ENCODE measurements at regions not wholly inside any gene's neighbourhood (a gene's known extent, or its start where the extent isn't known, plus 50 kb on each side); places are given as distances from the start of the nearest gene placed in this dataset.

DNA sequence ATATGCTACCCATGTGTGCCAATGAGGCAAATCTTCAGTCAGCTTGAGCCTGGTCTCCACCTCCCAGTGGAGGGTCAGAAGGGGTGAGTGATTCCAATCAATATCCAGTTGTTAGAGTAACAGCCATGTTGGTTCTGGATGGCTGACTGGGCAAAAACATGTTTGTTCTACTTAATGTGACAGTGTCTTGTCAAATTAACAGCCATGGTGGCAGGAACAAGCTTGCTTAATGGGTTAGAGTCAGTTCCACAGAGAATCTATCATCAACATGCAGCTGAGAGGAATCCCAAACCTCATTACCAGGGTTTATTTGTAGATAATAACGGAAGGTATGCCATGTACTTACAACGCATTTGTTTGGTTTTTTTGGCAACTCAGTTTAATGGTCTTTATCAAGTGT is 133.2 kb downstream of the SLC17A6 start:
- Histone ChIP-seq H3K4me2 (ENCODE audit: low read depth, low read length, poor library complexity, severe bottlenecking) (no peak overlapping the region), H3K9me3 (ENCODE audit: low read length) (no peaks in the 10 kb centered on the region), H3K27me3 (ENCODE audit: low read length) (no peaks in the 10 kb centered on the region), H3K4me1 (ENCODE audit: low read length) (no peaks in the 10 kb centered on the region), H3K36me3 (ENCODE audit: insufficient read depth, low read length) (no peaks in the 10 kb centered on the region), H3K27ac (ENCODE audit: low read length) (no peak overlapping the region), H3K4me3 (ENCODE audit: low read length) (no peak overlapping the region), H3K9me2 (replicated peaks; ENCODE audit: insufficient read depth, low read length) (no peaks in the 10 kb centered on the region), H2AFZ (ENCODE audit: low read length) (no peak overlapping the region), H3K79me2 (ENCODE audit: low read length) (no peaks in the 10 kb centered on the region), H4K20me1 (ENCODE audit: insufficient read depth, low read depth, low read length) (no peaks in the 10 kb centered on the region), H3K9ac (ENCODE audit: low read length) (no peak overlapping the region)
- DNase-seq, result no peak

DNA sequence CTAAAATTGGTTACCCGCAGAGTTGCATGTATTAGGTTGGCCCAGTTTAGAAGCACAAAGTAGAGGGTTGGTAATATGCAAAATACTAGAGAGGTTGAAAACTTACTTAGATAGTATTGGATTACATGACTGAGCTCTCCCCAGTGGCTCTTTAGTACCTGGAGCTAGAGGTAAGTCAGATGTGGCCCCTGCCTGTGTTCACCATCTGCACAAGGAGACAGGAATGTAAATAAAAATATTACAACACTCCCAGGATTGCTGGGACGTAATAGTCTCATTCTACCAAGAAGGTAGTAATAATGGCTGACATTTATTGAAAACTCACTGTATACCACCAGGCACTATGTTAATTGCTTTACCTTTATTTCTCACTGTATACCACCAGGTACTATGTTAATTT is 129.6 kb downstream of the SLC17A6 start:
- H3K27ac ChIP-seq (ENCODE audit: low read length), result no peak overlapping the region
- no peaks in the 10 kb centered on the region for H3K9me3 ChIP-seq (ENCODE audit: low read length)
- H3K79me2 ChIP-seq (ENCODE audit: low read length), result no peaks in the 10 kb centered on the region
- no peak overlapping the region for H3K9ac ChIP-seq (ENCODE audit: low read length)
- no peaks in the 10 kb centered on the region for H3K9me2 ChIP-seq (replicated peaks; ENCODE audit: insufficient read depth, low read length)
- H4K20me1 ChIP-seq (ENCODE audit: insufficient read depth, low read depth, low read length), result no peaks in the 10 kb centered on the region
- no peaks in the 10 kb centered on the region for H3K36me3 ChIP-seq (ENCODE audit: insufficient read depth, low read length)
- no peak overlapping the region for H3K4me2 ChIP-seq (ENCODE audit: low read depth, low read length, poor library complexity, severe bottlenecking)
- H3K27me3 ChIP-seq (ENCODE audit: low read length), result no peaks in the 10 kb centered on the region
- DNase-seq, result no peak
- H3K4me1 ChIP-seq (ENCODE audit: low read length), result no peaks in the 10 kb centered on the region
- H3K4me3 ChIP-seq (ENCODE audit: low read length), result no peak overlapping the region
- H2AFZ ChIP-seq (ENCODE audit: low read length), result no peak overlapping the region

DNA sequence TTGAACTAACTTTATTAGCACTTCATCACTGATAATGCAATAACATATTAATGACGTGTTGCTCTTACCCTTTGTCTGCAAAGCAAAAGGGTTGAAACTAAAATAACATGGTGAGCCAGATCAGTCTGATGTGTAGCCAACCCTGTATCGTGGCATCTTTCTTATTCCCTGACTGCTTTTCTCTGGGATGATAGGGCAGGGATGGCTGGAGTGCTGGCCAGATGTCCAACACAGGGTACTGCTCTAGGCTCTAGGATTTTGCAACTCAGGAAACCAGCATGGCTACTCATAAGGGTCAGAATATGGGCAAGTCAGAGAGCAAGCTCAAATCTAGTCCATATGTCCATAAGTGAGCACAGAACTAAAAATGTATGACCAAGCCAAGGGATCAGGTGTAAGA is 129.1 kb downstream of the SLC17A6 start:
- no peaks in the 10 kb centered on the region for H3K79me2 ChIP-seq (ENCODE audit: low read length)
- no peak overlapping the region for H3K9ac ChIP-seq (ENCODE audit: low read length)
- H2AFZ ChIP-seq (ENCODE audit: low read length), result no peak overlapping the region
- H3K36me3 ChIP-seq (ENCODE audit: insufficient read depth, low read length), result no peaks in the 10 kb centered on the region
- H3K27ac ChIP-seq (ENCODE audit: low read length), result no peak overlapping the region
- no peaks in the 10 kb centered on the region for H3K9me3 ChIP-seq (ENCODE audit: low read length)
- H3K4me1 ChIP-seq (ENCODE audit: low read length), result no peaks in the 10 kb centered on the region
- no peak for DNase-seq
- no peak overlapping the region for H3K4me3 ChIP-seq (ENCODE audit: low read length)
- no peaks in the 10 kb centered on the region for H3K9me2 ChIP-seq (replicated peaks; ENCODE audit: insufficient read depth, low read length)
- no peak overlapping the region for H3K4me2 ChIP-seq (ENCODE audit: low read depth, low read length, poor library complexity, severe bottlenecking)
- no peaks in the 10 kb centered on the region for H4K20me1 ChIP-seq (ENCODE audit: insufficient read depth, low read depth, low read length)
- no peaks in the 10 kb centered on the region for H3K27me3 ChIP-seq (ENCODE audit: low read length)

DNA sequence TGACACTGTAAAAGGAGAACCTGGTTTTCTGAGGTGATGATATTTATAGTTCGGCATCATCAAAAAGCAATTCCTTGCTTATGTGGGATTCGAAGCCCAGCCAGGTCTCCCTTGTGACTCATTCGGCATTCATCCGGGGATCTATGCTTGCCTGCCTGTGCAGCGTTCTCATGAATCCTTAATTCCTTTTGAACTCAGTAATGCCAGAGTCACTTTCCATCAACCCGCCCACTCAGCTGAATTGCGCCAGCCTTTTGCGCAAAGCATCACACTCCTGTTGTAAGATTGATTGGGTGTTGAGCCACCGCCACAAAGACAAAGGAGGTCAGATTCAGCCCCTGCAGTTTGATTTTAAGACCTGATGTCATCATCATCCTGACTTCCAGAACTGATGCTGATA is 128.6 kb downstream of the SLC17A6 start:
- Histone ChIP-seq H3K4me2 (ENCODE audit: low read depth, low read length, poor library complexity, severe bottlenecking) (no peak overlapping the region), H3K79me2 (ENCODE audit: low read length) (no peaks in the 10 kb centered on the region), H3K9me2 (replicated peaks; ENCODE audit: insufficient read depth, low read length) (no peaks in the 10 kb centered on the region), H3K4me1 (ENCODE audit: low read length) (no peaks in the 10 kb centered on the region), H2AFZ (ENCODE audit: low read length) (no peak overlapping the region), H4K20me1 (ENCODE audit: insufficient read depth, low read depth, low read length) (no peaks in the 10 kb centered on the region), H3K4me3 (ENCODE audit: low read length) (no peak overlapping the region), H3K36me3 (ENCODE audit: insufficient read depth, low read length) (no peaks in the 10 kb centered on the region), H3K27ac (ENCODE audit: low read length) (no peak overlapping the region), H3K27me3 (ENCODE audit: low read length) (no peaks in the 10 kb centered on the region), H3K9ac (ENCODE audit: low read length) (no peak overlapping the region), H3K9me3 (ENCODE audit: low read length) (no peaks in the 10 kb centered on the region)
- no peak for DNase-seq

DNA sequence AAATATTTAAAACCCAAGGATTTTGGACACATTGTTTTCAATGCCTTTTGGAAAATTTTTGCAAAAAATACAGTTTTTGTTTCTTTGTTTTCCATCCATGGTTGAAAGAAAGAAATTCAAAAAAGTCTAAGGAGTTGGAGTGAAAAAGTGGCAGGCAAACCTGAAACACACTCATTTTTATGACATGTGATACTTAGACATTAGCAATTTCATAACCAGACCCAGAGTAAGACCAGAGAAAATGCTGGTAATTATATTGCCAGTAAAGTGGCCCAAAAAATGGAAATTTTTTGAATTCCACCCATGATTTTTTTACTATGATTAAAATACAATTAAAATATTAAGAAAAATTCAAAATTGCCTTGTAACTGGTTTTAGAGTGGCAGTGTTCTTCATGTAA is 128.2 kb downstream of the SLC17A6 start:
- Histone ChIP-seq H3K79me2 (ENCODE audit: low read length) (no peaks in the 10 kb centered on the region), H2AFZ (ENCODE audit: low read length) (no peak overlapping the region), H3K27me3 (ENCODE audit: low read length) (no peaks in the 10 kb centered on the region), H3K9me2 (replicated peaks; ENCODE audit: insufficient read depth, low read length) (no peaks in the 10 kb centered on the region), H3K9me3 (ENCODE audit: low read length) (no peaks in the 10 kb centered on the region), H3K36me3 (ENCODE audit: insufficient read depth, low read length) (no peaks in the 10 kb centered on the region), H3K4me1 (ENCODE audit: low read length) (no peaks in the 10 kb centered on the region), H4K20me1 (ENCODE audit: insufficient read depth, low read depth, low read length) (no peaks in the 10 kb centered on the region), H3K9ac (ENCODE audit: low read length) (no peak overlapping the region), H3K4me2 (ENCODE audit: low read depth, low read length, poor library complexity, severe bottlenecking) (no peak overlapping the region), H3K27ac (ENCODE audit: low read length) (no peak overlapping the region), H3K4me3 (ENCODE audit: low read length) (no peak overlapping the region)
- no peak for DNase-seq

- no peaks in the 10 kb centered on the region for H3K4me1 ChIP-seq (ENCODE audit: low read length)
- no peaks in the 10 kb centered on the region for H3K27me3 ChIP-seq (ENCODE audit: low read length)
- H3K27ac ChIP-seq (ENCODE audit: low read length), result no peak overlapping the region
- H3K9ac ChIP-seq (ENCODE audit: low read length), result no peak overlapping the region
- no peaks in the 10 kb centered on the region for H4K20me1 ChIP-seq (ENCODE audit: insufficient read depth, low read depth, low read length)
- H3K36me3 ChIP-seq (ENCODE audit: insufficient read depth, low read length), result no peaks in the 10 kb centered on the region
- no peaks in the 10 kb centered on the region for H3K9me3 ChIP-seq (ENCODE audit: low read length)
- H3K9me2 ChIP-seq (replicated peaks; ENCODE audit: insufficient read depth, low read length), result no peaks in the 10 kb centered on the region
- no peak overlapping the region for H3K4me2 ChIP-seq (ENCODE audit: low read depth, low read length, poor library complexity, severe bottlenecking)
- DNase-seq, result no peak
- no peak overlapping the region for H3K4me3 ChIP-seq (ENCODE audit: low read length)
- no peaks in the 10 kb centered on the region for H3K79me2 ChIP-seq (ENCODE audit: low read length)
- no peak overlapping the region for H2AFZ ChIP-seq (ENCODE audit: low read length)
Observed at GRCh38 chr11:22465620-22466019, 127.4 kb downstream of the SLC17A6 start.

DNA sequence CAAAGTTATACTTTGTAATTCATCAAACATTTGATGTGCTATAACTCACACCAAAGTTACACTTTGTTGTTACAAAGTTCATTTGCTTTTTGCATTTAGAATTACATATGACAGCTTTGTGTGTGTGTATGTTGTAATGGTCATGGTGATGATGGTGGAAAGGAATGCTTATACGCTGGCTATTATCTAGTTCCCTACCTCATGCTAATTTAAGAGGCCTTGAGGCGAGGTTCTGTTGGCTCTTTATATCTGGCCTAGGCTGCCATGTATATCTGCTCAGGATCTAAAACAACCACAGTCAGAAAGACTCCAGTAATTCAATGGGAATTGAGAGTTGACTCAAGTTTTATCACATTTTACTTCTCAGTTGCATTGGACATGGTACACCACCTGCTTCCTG is 123.4 kb downstream of the SLC17A6 start:
- Histone ChIP-seq H3K4me3 (ENCODE audit: low read length) (no peak overlapping the region), H4K20me1 (ENCODE audit: insufficient read depth, low read depth, low read length) (no peaks in the 10 kb centered on the region), H3K36me3 (ENCODE audit: insufficient read depth, low read length) (no peaks in the 10 kb centered on the region), H3K27me3 (ENCODE audit: low read length) (no peaks in the 10 kb centered on the region), H3K9ac (ENCODE audit: low read length) (no peak overlapping the region), H3K9me2 (replicated peaks; ENCODE audit: insufficient read depth, low read length) (no peaks in the 10 kb centered on the region), H3K79me2 (ENCODE audit: low read length) (no peaks in the 10 kb centered on the region), H3K9me3 (ENCODE audit: low read length) (no peaks in the 10 kb centered on the region), H2AFZ (ENCODE audit: low read length) (no peak overlapping the region), H3K4me1 (ENCODE audit: low read length) (no peaks in the 10 kb centered on the region), H3K27ac (ENCODE audit: low read length) (no peak overlapping the region), H3K4me2 (ENCODE audit: low read depth, low read length, poor library complexity, severe bottlenecking) (no peak overlapping the region)
- DNase-seq, result no peak

DNA sequence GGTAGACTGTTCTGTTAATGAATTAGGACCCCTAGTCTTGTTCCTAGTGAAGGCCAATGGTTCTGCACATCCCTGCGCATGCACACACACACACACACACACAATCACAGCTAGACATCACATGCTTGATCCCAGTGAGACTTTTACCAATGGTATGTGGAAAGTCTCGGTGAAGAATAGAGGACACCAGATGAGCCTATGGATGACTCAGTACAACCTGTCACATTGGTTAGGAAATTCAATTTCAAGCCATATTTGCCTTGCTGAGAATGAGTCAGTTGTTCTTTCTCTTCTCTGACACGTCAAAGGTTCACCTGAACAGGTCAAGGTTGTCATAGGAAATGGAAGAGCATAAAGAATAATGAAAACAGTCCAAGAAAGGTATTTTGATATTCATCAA is 122.0 kb downstream of the SLC17A6 start:
- no peak overlapping the region for H2AFZ ChIP-seq (ENCODE audit: low read length)
- no peak overlapping the region for H3K4me2 ChIP-seq (ENCODE audit: low read depth, low read length, poor library complexity, severe bottlenecking)
- no peak overlapping the region for H3K27ac ChIP-seq (ENCODE audit: low read length)
- H3K4me1 ChIP-seq (ENCODE audit: low read length), result no peaks in the 10 kb centered on the region
- no peaks in the 10 kb centered on the region for H3K79me2 ChIP-seq (ENCODE audit: low read length)
- no peaks in the 10 kb centered on the region for H3K9me3 ChIP-seq (ENCODE audit: low read length)
- no peaks in the 10 kb centered on the region for H3K27me3 ChIP-seq (ENCODE audit: low read length)
- H4K20me1 ChIP-seq (ENCODE audit: insufficient read depth, low read depth, low read length), result no peaks in the 10 kb centered on the region
- H3K9me2 ChIP-seq (replicated peaks; ENCODE audit: insufficient read depth, low read length), result no peaks in the 10 kb centered on the region
- no peaks in the 10 kb centered on the region for H3K36me3 ChIP-seq (ENCODE audit: insufficient read depth, low read length)
- DNase-seq, result no peak
- no peak overlapping the region for H3K9ac ChIP-seq (ENCODE audit: low read length)
- no peak overlapping the region for H3K4me3 ChIP-seq (ENCODE audit: low read length)

- Histone ChIP-seq H3K27me3 (ENCODE audit: low read length) (no peaks in the 10 kb centered on the region), H3K79me2 (ENCODE audit: low read length) (no peaks in the 10 kb centered on the region), H3K36me3 (ENCODE audit: insufficient read depth, low read length) (no peaks in the 10 kb centered on the region), H4K20me1 (ENCODE audit: insufficient read depth, low read depth, low read length) (no peaks in the 10 kb centered on the region), H3K27ac (ENCODE audit: low read length) (no peak overlapping the region), H3K9ac (ENCODE audit: low read length) (no peak overlapping the region), H3K4me2 (ENCODE audit: low read depth, low read length, poor library complexity, severe bottlenecking) (no peak overlapping the region), H2AFZ (ENCODE audit: low read length) (no peak overlapping the region), H3K4me1 (ENCODE audit: low read length) (no peaks in the 10 kb centered on the region), H3K9me2 (replicated peaks; ENCODE audit: insufficient read depth, low read length) (no peaks in the 10 kb centered on the region), H3K4me3 (ENCODE audit: low read length) (no peak overlapping the region), H3K9me3 (ENCODE audit: low read length) (no peaks in the 10 kb centered on the region)
- no peak for DNase-seq
Observed at GRCh38 chr11:22459048-22459447, 120.9 kb downstream of the SLC17A6 start.

Data from Karpas-422 (cell line).